ENCODE measurements at regions not wholly inside any gene's neighbourhood (a gene's known extent, or its start where the extent isn't known, plus 50 kb on each side); places are given as distances from the start of the nearest gene placed in this dataset.

DNA sequence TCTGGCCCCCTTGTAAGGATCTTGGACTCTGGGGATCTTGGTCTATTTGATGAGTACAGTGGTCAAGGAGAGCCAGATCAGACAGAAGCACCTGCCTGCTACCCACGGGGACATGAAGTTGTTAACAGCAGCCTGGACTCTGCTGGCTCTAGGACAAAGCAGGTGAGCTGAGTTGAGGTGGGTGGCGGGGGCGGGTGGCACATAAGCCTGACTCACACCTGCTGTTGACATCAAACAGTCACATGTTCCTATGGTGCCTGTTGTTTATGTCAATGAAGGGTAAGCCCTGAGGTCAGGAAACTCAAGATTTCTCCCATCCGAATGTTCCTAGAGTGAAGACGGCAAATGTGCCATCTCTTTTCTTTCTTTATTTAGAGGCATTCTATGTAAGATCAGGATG is 50.1 kb upstream of the CLNK start:
- TF ChIP-seq, protein P1, sequence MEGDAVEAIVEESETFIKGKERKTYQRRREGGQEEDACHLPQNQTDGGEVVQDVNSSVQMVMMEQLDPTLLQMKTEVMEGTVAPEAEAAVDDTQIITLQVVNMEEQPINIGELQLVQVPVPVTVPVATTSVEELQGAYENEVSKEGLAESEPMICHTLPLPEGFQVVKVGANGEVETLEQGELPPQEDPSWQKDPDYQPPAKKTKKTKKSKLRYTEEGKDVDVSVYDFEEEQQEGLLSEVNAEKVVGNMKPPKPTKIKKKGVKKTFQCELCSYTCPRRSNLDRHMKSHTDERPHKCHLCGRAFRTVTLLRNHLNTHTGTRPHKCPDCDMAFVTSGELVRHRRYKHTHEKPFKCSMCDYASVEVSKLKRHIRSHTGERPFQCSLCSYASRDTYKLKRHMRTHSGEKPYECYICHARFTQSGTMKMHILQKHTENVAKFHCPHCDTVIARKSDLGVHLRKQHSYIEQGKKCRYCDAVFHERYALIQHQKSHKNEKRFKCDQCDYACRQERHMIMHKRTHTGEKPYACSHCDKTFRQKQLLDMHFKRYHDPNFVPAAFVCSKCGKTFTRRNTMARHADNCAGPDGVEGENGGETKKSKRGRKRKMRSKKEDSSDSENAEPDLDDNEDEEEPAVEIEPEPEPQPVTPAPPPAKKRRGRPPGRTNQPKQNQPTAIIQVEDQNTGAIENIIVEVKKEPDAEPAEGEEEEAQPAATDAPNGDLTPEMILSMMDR (conservative IDR thresholded peaks at IDR 0.05; ENCODE audit: low read length): no peak
- TF ChIP-seq EZH2phosphoT487 (IDR thresholded peaks at IDR 0.05; ENCODE audit: borderline replicate concordance, low read depth, low read length): no peak
